ENCODE measurements at regions not wholly inside any gene's neighbourhood (a gene's known extent, or its start where the extent isn't known, plus 50 kb on each side); places are given as distances from the start of the nearest gene placed in this dataset.

GRCh38 chr2:16578081-16578480, 87.6 kb downstream of the CYRIA start:
- TF ChIP-seq, protein P1, sequence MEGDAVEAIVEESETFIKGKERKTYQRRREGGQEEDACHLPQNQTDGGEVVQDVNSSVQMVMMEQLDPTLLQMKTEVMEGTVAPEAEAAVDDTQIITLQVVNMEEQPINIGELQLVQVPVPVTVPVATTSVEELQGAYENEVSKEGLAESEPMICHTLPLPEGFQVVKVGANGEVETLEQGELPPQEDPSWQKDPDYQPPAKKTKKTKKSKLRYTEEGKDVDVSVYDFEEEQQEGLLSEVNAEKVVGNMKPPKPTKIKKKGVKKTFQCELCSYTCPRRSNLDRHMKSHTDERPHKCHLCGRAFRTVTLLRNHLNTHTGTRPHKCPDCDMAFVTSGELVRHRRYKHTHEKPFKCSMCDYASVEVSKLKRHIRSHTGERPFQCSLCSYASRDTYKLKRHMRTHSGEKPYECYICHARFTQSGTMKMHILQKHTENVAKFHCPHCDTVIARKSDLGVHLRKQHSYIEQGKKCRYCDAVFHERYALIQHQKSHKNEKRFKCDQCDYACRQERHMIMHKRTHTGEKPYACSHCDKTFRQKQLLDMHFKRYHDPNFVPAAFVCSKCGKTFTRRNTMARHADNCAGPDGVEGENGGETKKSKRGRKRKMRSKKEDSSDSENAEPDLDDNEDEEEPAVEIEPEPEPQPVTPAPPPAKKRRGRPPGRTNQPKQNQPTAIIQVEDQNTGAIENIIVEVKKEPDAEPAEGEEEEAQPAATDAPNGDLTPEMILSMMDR (IDR thresholded peaks at IDR 0.05) = no peak
- no peak overlapping the region for H3K4me3 ChIP-seq
- H3K9me3 ChIP-seq = no peaks in the 10 kb centered on the region
- DNase-seq (ENCODE audit: low spot score) = no peak
- no peaks in the 10 kb centered on the region for H3K36me3 ChIP-seq
- H3K4me1 ChIP-seq = peaks cover 0 to 3% of the 10 kb centered on the region in 2 donors
- no peak overlapping the region for H3K27ac ChIP-seq
- H3K27me3 ChIP-seq = no peaks in the 10 kb centered on the region

- TF ChIP-seq, protein P1 (IDR thresholded peaks at IDR 0.05) = no peak
- Histone ChIP-seq H3K27ac (no peak overlapping the region), H3K4me1 (peaks cover 0 to 6% of the 10 kb centered on the region in 2 donors), H3K27me3 (no peaks in the 10 kb centered on the region), H3K36me3 (no peaks in the 10 kb centered on the region), H3K4me3 (no peak overlapping the region), H3K9me3 (no peaks in the 10 kb centered on the region)
- no peak for DNase-seq (ENCODE audit: low spot score)
Observed at GRCh38 chr2:16570516-16570915, 95.1 kb downstream of the CYRIA start.

- no peak for DNase-seq (ENCODE audit: low spot score)
- H3K4me1 ChIP-seq = peaks cover 0 to 6% of the 10 kb centered on the region in 2 donors
- no peaks in the 10 kb centered on the region for H3K27me3 ChIP-seq
- peak overlapping the region in 1 of 2 donors; percentile 8 for H3K27ac ChIP-seq
- no peaks in the 10 kb centered on the region for H3K9me3 ChIP-seq
- TF ChIP-seq, protein P1 (IDR thresholded peaks at IDR 0.05) = no peak
- no peaks in the 10 kb centered on the region for H3K36me3 ChIP-seq
- no peak overlapping the region for H3K4me3 ChIP-seq
Observed at GRCh38 chr2:16568998-16569784, 96.4 kb downstream of the CYRIA start.

DNA sequence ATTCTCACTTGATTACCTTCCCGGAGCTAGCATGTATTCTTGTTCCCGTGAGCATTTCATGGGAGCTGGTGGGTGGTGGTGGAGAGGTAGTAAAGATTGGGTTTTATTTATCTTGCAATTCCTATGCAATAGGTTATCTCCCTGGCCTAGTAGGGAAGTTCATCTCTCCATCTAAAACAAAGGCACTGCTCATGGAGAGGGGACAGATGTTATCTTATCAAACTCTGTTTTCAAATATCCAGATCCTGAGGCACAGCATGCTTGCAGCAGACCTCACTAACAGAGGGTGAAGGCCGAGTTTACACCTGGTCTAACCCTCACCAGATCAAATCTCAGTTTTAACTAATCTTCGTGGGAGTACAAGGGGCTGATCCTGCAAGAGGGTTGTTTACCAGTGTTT, 98.9 kb downstream of the CYRIA start:
- TF ChIP-seq, protein P1 (IDR thresholded peaks at IDR 0.05) = no peak

GRCh38 chr2:16565481-16565880, 100.2 kb downstream of the CYRIA start:
- Histone ChIP-seq H3K4me1 (peaks cover 0 to 6% of the 10 kb centered on the region in 2 donors), H3K27me3 (no peaks in the 10 kb centered on the region), H3K9me3 (no peaks in the 10 kb centered on the region), H3K27ac (no peak overlapping the region), H3K36me3 (peaks cover 2% of the 10 kb centered on the region), H3K4me3 (no peak overlapping the region)
- TF ChIP-seq, protein P1 (IDR thresholded peaks at IDR 0.05) = no peak
- no peak for DNase-seq (ENCODE audit: low spot score)

More for the DNA sequence above, 98.9 kb downstream of the CYRIA start:
- Histone ChIP-seq H3K27ac (no peak overlapping the region), H3K27me3 (no peaks in the 10 kb centered on the region), H3K9me3 (no peaks in the 10 kb centered on the region), H3K4me3 (no peak overlapping the region), H3K36me3 (no peaks in the 10 kb centered on the region), H3K4me1 (peaks cover 0 to 6% of the 10 kb centered on the region in 2 donors)
- no peak for DNase-seq (ENCODE audit: low spot score)

GRCh38 chr2:16561676-16562075, 104.0 kb downstream of the CYRIA start:
- no peaks in the 10 kb centered on the region for H3K9me3 ChIP-seq
- H3K4me3 ChIP-seq = no peak overlapping the region
- peaks cover 29% of the 10 kb centered on the region for H3K36me3 ChIP-seq
- no peaks in the 10 kb centered on the region for H3K4me1 ChIP-seq
- H3K27ac ChIP-seq = no peak overlapping the region
- H3K27me3 ChIP-seq = no peaks in the 10 kb centered on the region
- TF ChIP-seq, protein P1 (IDR thresholded peaks at IDR 0.05) = no peak
- DNase-seq (ENCODE audit: low spot score) = no peak
